HCT116 (cell line): ENCODE measurements at regions not wholly inside any gene's neighbourhood (a gene's known extent, or its start where the extent isn't known, plus 50 kb on each side); places are given as distances from the start of the nearest gene placed in this dataset.

Experiments used
- ATAC-seq: fragments of 200-7000 bp; cut with Tn5 transposase; 2 replicates; pipeline ENCODE4 v1.9.1; 2020; ENCODE audit warnings: mild to moderate bottlenecking, moderate library complexity
- BruUV-seq: library from RNA; stranded (reverse); fragments of 400-500 nt; replicated peaks from 2 replicates; lab custom pipeline; 2021; lab: Mats Ljungman, UMichigan
- CTCF ChIA-PET: fragments of 300-600 bp; sonication (Branson Sonifier 250); formaldehyde crosslinking; loops from one replicate; lab custom pipeline; 2021; ENCODE audit warnings: antibody characterized with exemption; lab: Charles Lee
- POLR2A ChIA-PET: fragments of 300-600, 350-600 bp; sonication (Branson Sonifier 250); formaldehyde crosslinking; loops from one replicate; lab custom pipeline; 2021; ENCODE audit warnings: antibody characterized with exemption; lab: Charles Lee
- RAD21 ChIA-PET, 2 experiments: fragments of 300-600 bp; sonication (Branson Sonifier 250); formaldehyde crosslinking; loops; one replicate each; lab custom pipeline; 2023; ENCODE audit warnings: low total read pairs in 2 of 2; ENCODE audit not compliant: uncharacterized antibody in 2 of 2, unreplicated experiment in 2 of 2, low non-redundant PET in 1 of 2; lab: Charles Lee
- DNase-seq: peaks from one replicate; pipeline ENCODE4 v3.0.0-alpha.2; 2010; ENCODE audit warnings: low read depth, low spot score
- H2AFZ ChIP-seq: fragments of 200-600 bp; shearing (Covaris generic), sonication (generic); 2 replicates; pipeline ENCODE4 v1.6.1; 2017; ENCODE audit warnings: low read depth, mixed run types, mixed read lengths, antibody characterized with exemption, low read length; ENCODE audit not compliant: poor library complexity, severe bottlenecking
- H3K27ac ChIP-seq: 2 replicates; pipeline ENCODE4 v1.5.1; 2012; ENCODE audit warnings: low read depth, low read length
- H3K27me3 ChIP-seq: fragments of 200-600 bp; sonication (generic); 2 replicates; pipeline ENCODE4 v1.6.1; 2016; ENCODE audit warnings: mixed run types, low read length, mixed read lengths; ENCODE audit not compliant: insufficient read depth
- H3K36me3 ChIP-seq, 2 experiments: fragments of 200-500 bp in 1 of 2; fragments of 200-600 bp in 1 of 2; sonication (Bioruptor generic) in 1 of 2; sonication (generic) in 1 of 2; 2 replicates each; pipeline versions ENCODE4 v1.5.1 to v1.6.1; 2014 to 2016; ENCODE audit warnings: low read length in 2 of 2, inconsistent platforms in 1 of 2, mixed read lengths in 1 of 2, mixed run types in 1 of 2; ENCODE audit not compliant: insufficient read depth in 2 of 2, control insufficient read depth in 1 of 2
- H3K4me1 ChIP-seq, 2 experiments: fragments of 200-600 bp in 1 of 2; sonication (generic) in 1 of 2; 2 replicates each; pipeline versions ENCODE4 v1.5.1 to v1.6.1; 2012 to 2017; ENCODE audit warnings: low read length in 2 of 2, inconsistent platforms in 1 of 2, mild to moderate bottlenecking in 1 of 2, mixed read lengths in 1 of 2, mixed run types in 1 of 2, moderate library complexity in 1 of 2; ENCODE audit not compliant: insufficient read depth in 2 of 2, control insufficient read depth in 1 of 2
- H3K4me2 ChIP-seq: fragments of 200-600 bp; sonication (generic); 2 replicates; pipeline ENCODE4 v1.6.1; 2017; ENCODE audit warnings: mixed run types, low read length, mixed read lengths
- H3K4me3 ChIP-seq, 2 experiments: fragments of 200-600 bp in 1 of 2; sonication (generic) in 1 of 2; replicated peaks in 1 of 2; 2 replicates each; pipeline ENCODE4 v1.5.1; 2011 to 2016; ENCODE audit warnings: low read length in 2 of 2, control low read depth in 1 of 2, low read depth in 1 of 2, mild to moderate bottlenecking in 1 of 2, mixed read lengths in 1 of 2, mixed run types in 1 of 2
- H3K79me2 ChIP-seq: fragments of 200-600 bp; sonication (generic); 2 replicates; pipeline ENCODE4 v1.6.1; 2017; ENCODE audit warnings: mild to moderate bottlenecking, mixed run types, low read length, moderate library complexity, mixed read lengths; ENCODE audit not compliant: insufficient read depth
- H3K9ac ChIP-seq: fragments of 200-600 bp; sonication (generic); 2 replicates; pipeline ENCODE4 v1.6.1; 2016; ENCODE audit warnings: low read length, mixed read lengths
- H3K9me2 ChIP-seq: fragments of 200-600 bp; sonication (generic), shearing (Covaris generic); 2 replicates; pipeline ENCODE4 v1.6.1; 2017; ENCODE audit warnings: mixed run types, mild to moderate bottlenecking, moderate library complexity; ENCODE audit not compliant: insufficient read depth
- H3K9me3 ChIP-seq, 2 experiments: fragments of 200-500 bp in 1 of 2; fragments of 200-600 bp in 1 of 2; sonication (Bioruptor generic) in 1 of 2; sonication (generic) in 1 of 2; 2 replicates each; pipeline ENCODE4 v1.6.1; 2014 to 2017; ENCODE audit warnings: low read length in 2 of 2, mixed read lengths in 2 of 2, inconsistent platforms in 1 of 2, low read depth in 1 of 2, mild to moderate bottlenecking in 1 of 2, mixed run types in 1 of 2, moderate library complexity in 1 of 2; ENCODE audit not compliant: control insufficient read depth in 1 of 2, insufficient read depth in 1 of 2
- H4K20me1 ChIP-seq: fragments of 200-600 bp; sonication (generic), shearing (Covaris generic); 2 replicates; pipeline ENCODE4 v1.6.1; 2017; ENCODE audit warnings: mixed run types, mild to moderate bottlenecking, moderate library complexity; ENCODE audit not compliant: insufficient read depth
- ATF3 ChIP-seq: IDR thresholded peaks from 2 replicates; pipeline ENCODE4 v1.6.1; 2012
- CTCF ChIP-seq, 3 experiments: fragments of 200-600 bp in 1 of 3; sonication (generic) in 1 of 3; IDR thresholded peaks in 2 of 3; conservative IDR thresholded peaks in 1 of 3; 2 replicates each; pipeline ENCODE4 v1.5.1; 2012 to 2017; ENCODE audit warnings: low read depth in 2 of 3, low read length in 2 of 3, antibody characterized with exemption in 1 of 3, borderline replicate concordance in 1 of 3, control low read depth in 1 of 3, mild to moderate bottlenecking in 1 of 3, mixed read lengths in 1 of 3, mixed run types in 1 of 3, moderate library complexity in 1 of 3; ENCODE audit not compliant: insufficient read depth in 1 of 3
- EZH2 ChIP-seq: fragments of 200-600 bp; sonication (generic); IDR thresholded peaks from 2 replicates; pipeline ENCODE4 v1.6.1; 2017; ENCODE audit warnings: antibody characterized with exemption, mixed run types
- FOSL1 ChIP-seq: IDR thresholded peaks from 2 replicates; pipeline ENCODE4 v1.6.1; 2012; ENCODE audit warnings: low read depth
- SIN3A ChIP-seq: IDR thresholded peaks from 2 replicates; pipeline ENCODE4 v1.6.1; 2012; ENCODE audit warnings: low read depth
- YY1 ChIP-seq: IDR thresholded peaks from 2 replicates; pipeline ENCODE4 v1.6.1; 2011; ENCODE audit warnings: low read length, low read depth, moderate library complexity, mild to moderate bottlenecking; ENCODE audit not compliant: insufficient replicate concordance; ENCODE audit errors: extremely low read depth
- ZBTB33 ChIP-seq: IDR thresholded peaks from 2 replicates; pipeline ENCODE4 v1.6.1; 2011; ENCODE audit warnings: mild to moderate bottlenecking, low read length, moderate library complexity; ENCODE audit not compliant: insufficient replicate concordance; ENCODE audit errors: extremely low read depth
- ZNF274 ChIP-seq: fragments of 200-500 bp; sonication (Bioruptor generic); IDR thresholded peaks from 2 replicates; pipeline ENCODE4 v1.6.1; 2014; ENCODE audit warnings: mild to moderate bottlenecking, low read depth, low read length, inconsistent platforms
- intact Hi-C: fragments of 100-400 bp; cut with micrococcal nuclease; formaldehyde crosslinking; loops from 2 replicates; pipeline ENCODE4 v1.10.0; 2022

GRCh38 chr18:47577520-47577919 lies 326.1 kb upstream of the SKOR2 start:
- no peak for ATAC-seq
- CTCF ChIA-PET: interaction anchor here (1.5 kb wide), 1 partner anchor 177 kb away, joined by 3 read pairs; no protein-coding TSS in a partner anchor
- H4K20me1 ChIP-seq: no peaks in the 10 kb centered on the region

GRCh38 chr18:47574966-47575365 lies 323.5 kb upstream of the SKOR2 start:
- H3K9me3 ChIP-seq: no peaks in the 10 kb centered on the region
- H2AFZ ChIP-seq: no peak overlapping the region
- DNase-seq: no peak
- intact Hi-C loops: no loop called here
- H3K27me3 ChIP-seq: peaks cover 41% of the 10 kb centered on the region
- H3K9ac ChIP-seq: no peak overlapping the region
- H3K4me3 ChIP-seq: no peak overlapping the region
- no peaks in the 10 kb centered on the region for H3K36me3 ChIP-seq
- POLR2A ChIA-PET: no interaction called here
- H3K27ac ChIP-seq: no peak overlapping the region
- no peaks in the 10 kb centered on the region for H3K79me2 ChIP-seq
- no peak overlapping the region for H3K4me2 ChIP-seq
- no peak for TF ChIP-seq ZNF274
- no peak for TF ChIP-seq FOSL1
- TF ChIP-seq SIN3A: no peak
- no peak for TF ChIP-seq CTCF (IDR thresholded peaks at IDR 0.05 in 2 of 3, conservative IDR thresholded peaks at IDR 0.05 in 1 of 3; ENCODE audit: borderline replicate concordance in 1 of 3, insufficient read depth in 1 of 3, low read depth in 2 of 3, low read length in 2 of 3)
- TF ChIP-seq ZBTB33: no peak
- no peak for TF ChIP-seq YY1
- TF ChIP-seq ATF3: no peak
- no peak for ATAC-seq
- RAD21 ChIA-PET: no interaction called here
- BruUV-seq: no TSS peak
- CTCF ChIA-PET: no interaction called here
- H3K9me2 ChIP-seq: no peaks in the 10 kb centered on the region
- no peaks in the 10 kb centered on the region for H4K20me1 ChIP-seq
- no peaks in the 10 kb centered on the region for H3K4me1 ChIP-seq

More at GRCh38 chr18:47577520-47577919, 326.1 kb upstream of the SKOR2 start:
- Histone ChIP-seq H3K4me1 (no peaks in the 10 kb centered on the region), H3K9me2 (no peaks in the 10 kb centered on the region), H3K4me2 (no peak overlapping the region)
- TF ChIP-seq EZH2: no peak
- TF ChIP-seq, all 23 proteins: peak for 0
- no peaks in the 10 kb centered on the region for H3K79me2 ChIP-seq
- RAD21 ChIA-PET: no interaction called here
- H3K9ac ChIP-seq: no peak overlapping the region
- no peak overlapping the region for H2AFZ ChIP-seq
- H3K4me3 ChIP-seq: no peak overlapping the region
- no peaks in the 10 kb centered on the region for H3K9me3 ChIP-seq
- no peak overlapping the region for H3K27ac ChIP-seq
- POLR2A ChIA-PET: no interaction called here
- H3K36me3 ChIP-seq: no peaks in the 10 kb centered on the region
- H3K27me3 ChIP-seq: peaks cover 29% of the 10 kb centered on the region
- DNase-seq: no peak
- no TSS peak for BruUV-seq
- intact Hi-C loops: no loop called here
